ENCODE measurements at regions not wholly inside any gene's neighbourhood (a gene's known extent, or its start where the extent isn't known, plus 50 kb on each side); places are given as distances from the start of the nearest gene placed in this dataset.

GRCh38 chr11:70654016-70654415 lies 255.7 kb downstream of the CTTN start:
- POLR2A ChIA-PET: no interaction called here
- no peak for DNase-seq (ENCODE audit: extremely low spot score)

GRCh38 chr11:70655816-70656215 lies 257.5 kb downstream of the CTTN start:
- DNase-seq (ENCODE audit: extremely low spot score): no peak
- no peak for TF ChIP-seq ARNT (IDR thresholded peaks at IDR 0.05)
- TF ChIP-seq HDGF (IDR thresholded peaks at IDR 0.05; ENCODE audit: borderline replicate concordance): no peak
- no peak for TF ChIP-seq BHLHE40 (IDR thresholded peaks at IDR 0.05; ENCODE audit: borderline replicate concordance)
- no peak for TF ChIP-seq ELF4 (IDR thresholded peaks at IDR 0.05)
- TF ChIP-seq SUZ12 (IDR thresholded peaks at IDR 0.05): no peak
- TF ChIP-seq ZNF384 (IDR thresholded peaks at IDR 0.05): no peak
- TF ChIP-seq LEF1 (IDR thresholded peaks at IDR 0.05; ENCODE audit: borderline replicate concordance): no peak
- ChIA-PET CTCF (no interaction called here), POLR2A (no interaction called here)

More at GRCh38 chr11:70654016-70654415, 255.7 kb downstream of the CTTN start:
- CTCF ChIA-PET: no interaction called here
- TF ChIP-seq SUZ12 (IDR thresholded peaks at IDR 0.05) (no peak), ARNT (IDR thresholded peaks at IDR 0.05) (no peak), FOXA1 (IDR thresholded peaks at IDR 0.05) (no peak), NFRKB (IDR thresholded peaks at IDR 0.05) (no peak), HDGF (IDR thresholded peaks at IDR 0.05; ENCODE audit: borderline replicate concordance) (no peak), SP1 (IDR thresholded peaks at IDR 0.05) (no peak), PKNOX1 (IDR thresholded peaks at IDR 0.05) (no peak), FOXM1 (IDR thresholded peaks at IDR 0.05; ENCODE audit: borderline replicate concordance) (no peak), ELF4 (IDR thresholded peaks at IDR 0.05) (no peak), TARDBP (IDR thresholded peaks at IDR 0.05) (no peak), CTBP1 (IDR thresholded peaks at IDR 0.05; ENCODE audit: borderline replicate concordance) (no peak), FOXK2 (IDR thresholded peaks at IDR 0.05) (no peak), L3MBTL2 (conservative IDR thresholded peaks at IDR 0.05) (no peak), LEF1 (IDR thresholded peaks at IDR 0.05; ENCODE audit: borderline replicate concordance) (no peak), BHLHE40 (IDR thresholded peaks at IDR 0.05; ENCODE audit: borderline replicate concordance) (no peak), ZNF384 (IDR thresholded peaks at IDR 0.05) (no peak)

GRCh38 chr11:70656252-70656651 lies 257.9 kb downstream of the CTTN start:
- ChIA-PET POLR2A (no interaction called here), CTCF (no interaction called here)
- TF ChIP-seq LEF1 (IDR thresholded peaks at IDR 0.05; ENCODE audit: borderline replicate concordance) (no peak), ZNF384 (IDR thresholded peaks at IDR 0.05) (no peak), FOXK2 (IDR thresholded peaks at IDR 0.05) (no peak), FOXA1 (IDR thresholded peaks at IDR 0.05) (no peak), BHLHE40 (IDR thresholded peaks at IDR 0.05; ENCODE audit: borderline replicate concordance) (no peak), L3MBTL2 (conservative IDR thresholded peaks at IDR 0.05) (no peak), PKNOX1 (IDR thresholded peaks at IDR 0.05) (no peak), ELF4 (IDR thresholded peaks at IDR 0.05) (no peak)
- DNase-seq (ENCODE audit: extremely low spot score): no peak

- no peak for DNase-seq (ENCODE audit: extremely low spot score)
- ChIA-PET POLR2A (interaction anchor here (0.6 kb wide), 1 partner anchor 184 kb away, joined by 3 read pairs; no protein-coding TSS in a partner anchor), CTCF (no interaction called here)
- TF ChIP-seq PKNOX1 (IDR thresholded peaks at IDR 0.05) (no peak), FOXA1 (IDR thresholded peaks at IDR 0.05) (no peak), LEF1 (IDR thresholded peaks at IDR 0.05; ENCODE audit: borderline replicate concordance) (no peak), ARNT (IDR thresholded peaks at IDR 0.05) (no peak), HDGF (IDR thresholded peaks at IDR 0.05; ENCODE audit: borderline replicate concordance) (no peak), NFRKB (IDR thresholded peaks at IDR 0.05) (no peak), FOXM1 (IDR thresholded peaks at IDR 0.05; ENCODE audit: borderline replicate concordance) (no peak), SUZ12 (IDR thresholded peaks at IDR 0.05) (no peak)
Measured at GRCh38 chr11:70660059-70660888, 261.9 kb downstream of the CTTN start.

GRCh38 chr11:70660889-70661197 lies 262.5 kb downstream of the CTTN start:
- TF ChIP-seq SUZ12 (IDR thresholded peaks at IDR 0.05) (no peak), LEF1 (IDR thresholded peaks at IDR 0.05; ENCODE audit: borderline replicate concordance) (no peak), NFRKB (IDR thresholded peaks at IDR 0.05) (no peak), FOXA1 (IDR thresholded peaks at IDR 0.05) (no peak), PKNOX1 (IDR thresholded peaks at IDR 0.05) (no peak), ARNT (IDR thresholded peaks at IDR 0.05) (no peak), HDGF (IDR thresholded peaks at IDR 0.05; ENCODE audit: borderline replicate concordance) (no peak), ELF4 (IDR thresholded peaks at IDR 0.05) (no peak), BHLHE40 (IDR thresholded peaks at IDR 0.05; ENCODE audit: borderline replicate concordance) (no peak), FOXM1 (IDR thresholded peaks at IDR 0.05; ENCODE audit: borderline replicate concordance) (no peak), SP1 (IDR thresholded peaks at IDR 0.05) (no peak), FOXK2 (IDR thresholded peaks at IDR 0.05) (no peak)
- no peak for DNase-seq (ENCODE audit: extremely low spot score)
- POLR2A ChIA-PET: interaction anchor here (0.6 kb wide), 1 partner anchor 185 kb away, joined by 3 read pairs; no protein-coding TSS in a partner anchor
- CTCF ChIA-PET: no interaction called here

All from HEK293T (cell line).